Fibroblast of lung (primary cell): ENCODE measurements at regions not wholly inside any gene's neighbourhood (a gene's known extent, or its start where the extent isn't known, plus 50 kb on each side); places are given as distances from the start of the nearest gene placed in this dataset.

ENCODE experiments used
- DNase-seq, 2 donors: peaks; one replicate each; pipeline versions ENCODE4 v3.0.0 to v3.0.0-alpha.2; 2010; ENCODE audit warnings: low read depth in 2 of 2
- H2AFZ ChIP-seq: 2 replicates; pipeline ENCODE4 v1.5.1; 2012; ENCODE audit warnings: low read length, control low read depth, inconsistent platforms
- H3K27ac ChIP-seq: 2 replicates; pipeline ENCODE4 v1.5.1; 2011; ENCODE audit warnings: low read length, control low read depth; ENCODE audit not compliant: insufficient read depth
- H3K27me3 ChIP-seq: 2 replicates; pipeline ENCODE4 v1.5.1; 2011; ENCODE audit warnings: mild to moderate bottlenecking, low read length; ENCODE audit not compliant: control insufficient read depth, insufficient read depth
- H3K36me3 ChIP-seq: 2 replicates; pipeline ENCODE4 v1.5.1; 2011; ENCODE audit warnings: low read length; ENCODE audit not compliant: control insufficient read depth, insufficient read depth
- H3K4me1 ChIP-seq: 2 replicates; pipeline ENCODE4 v1.5.1; 2011; ENCODE audit warnings: low read length; ENCODE audit not compliant: control insufficient read depth, insufficient read depth; ENCODE audit errors: extremely low read depth
- H3K4me2 ChIP-seq: 2 replicates; pipeline ENCODE4 v1.5.1; 2011; ENCODE audit warnings: low read length, control low read depth; ENCODE audit not compliant: insufficient read depth; ENCODE audit errors: extremely low read depth
- H3K4me3 ChIP-seq, 4 experiments: fragments of 200-600 bp in 1 of 4; sonication (generic) in 1 of 4; replicated peaks in 1 of 4; 2 replicates each; pipeline ENCODE4 v1.5.1; 2011 to 2016; ENCODE audit warnings: low read length in 4 of 4, low read depth in 3 of 4, mild to moderate bottlenecking in 3 of 4, control low read depth in 2 of 4, inconsistent platforms in 1 of 4, mixed read lengths in 1 of 4; ENCODE audit not compliant: insufficient read depth in 1 of 4; ENCODE audit errors: control extremely low read depth in 1 of 4
- H3K79me2 ChIP-seq: 2 replicates; pipeline ENCODE4 v1.5.1; 2012; ENCODE audit warnings: mild to moderate bottlenecking, low read length, inconsistent platforms; ENCODE audit not compliant: control insufficient read depth, insufficient read depth
- H3K9ac ChIP-seq: 2 replicates; pipeline ENCODE4 v1.5.1; 2011; ENCODE audit warnings: mild to moderate bottlenecking, low read length, control low read depth; ENCODE audit not compliant: insufficient read depth
- H3K9me3 ChIP-seq: 2 replicates; pipeline ENCODE4 v1.5.1; 2012; ENCODE audit warnings: low read depth, low read length; ENCODE audit not compliant: control insufficient read depth, insufficient read depth
- H4K20me1 ChIP-seq: 2 replicates; pipeline ENCODE4 v1.5.1; 2011; ENCODE audit warnings: low read length; ENCODE audit not compliant: control insufficient read depth, insufficient read depth; ENCODE audit errors: extremely low read depth
- EZH2 ChIP-seq: IDR thresholded peaks from 2 replicates; pipeline ENCODE4 v1.5.1; 2012; ENCODE audit warnings: low read length, control low read depth, mild to moderate bottlenecking; ENCODE audit errors: missing control alignments
- TF ChIP-seq, protein P1 (sequence below), 2 donors: IDR thresholded peaks in 1 of 2; conservative IDR thresholded peaks in 1 of 2; 1 replicate in 1 of 2; 2 replicates in 1 of 2; pipeline ENCODE4 v1.5.1; 2011 to 2012; ENCODE audit warnings: low read length in 2 of 2, control low read depth in 1 of 2, inconsistent platforms in 1 of 2, low read depth in 1 of 2, mild to moderate bottlenecking in 1 of 2

DNA sequence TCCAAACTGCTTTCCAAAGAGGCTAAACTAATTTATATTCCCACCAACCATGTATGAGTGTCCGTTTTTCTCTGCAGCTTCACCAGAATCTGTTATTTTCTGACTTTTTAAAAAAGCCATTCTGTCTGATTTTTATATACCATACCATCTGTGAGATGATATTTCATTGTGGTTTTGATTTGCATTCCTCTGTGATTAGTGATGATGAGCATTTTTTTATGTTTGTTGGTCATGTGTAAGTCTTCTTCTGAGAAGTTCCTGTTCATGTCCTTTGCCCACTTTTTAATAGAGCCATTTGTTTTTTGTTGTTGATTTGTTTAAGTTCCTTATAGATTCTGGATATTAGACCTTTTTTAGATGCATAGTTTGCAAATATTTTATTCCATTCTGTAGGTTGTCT is 179.4 kb upstream of the ALCAM start:
- H3K27me3 ChIP-seq: no peaks in the 10 kb centered on the region
- no peak overlapping the region for H2AFZ ChIP-seq
- H3K4me1 ChIP-seq: no peaks in the 10 kb centered on the region
- no peaks in the 10 kb centered on the region for H3K79me2 ChIP-seq
- no peak overlapping the region for H3K4me3 ChIP-seq
- no peak overlapping the region for H3K4me2 ChIP-seq
- no peaks in the 10 kb centered on the region for H3K36me3 ChIP-seq
- H3K9ac ChIP-seq: no peak overlapping the region
- H3K27ac ChIP-seq: no peak overlapping the region
- no peaks in the 10 kb centered on the region for H4K20me1 ChIP-seq
- no peaks in the 10 kb centered on the region for H3K9me3 ChIP-seq
- DNase-seq: no peak
- TF ChIP-seq, protein P1, sequence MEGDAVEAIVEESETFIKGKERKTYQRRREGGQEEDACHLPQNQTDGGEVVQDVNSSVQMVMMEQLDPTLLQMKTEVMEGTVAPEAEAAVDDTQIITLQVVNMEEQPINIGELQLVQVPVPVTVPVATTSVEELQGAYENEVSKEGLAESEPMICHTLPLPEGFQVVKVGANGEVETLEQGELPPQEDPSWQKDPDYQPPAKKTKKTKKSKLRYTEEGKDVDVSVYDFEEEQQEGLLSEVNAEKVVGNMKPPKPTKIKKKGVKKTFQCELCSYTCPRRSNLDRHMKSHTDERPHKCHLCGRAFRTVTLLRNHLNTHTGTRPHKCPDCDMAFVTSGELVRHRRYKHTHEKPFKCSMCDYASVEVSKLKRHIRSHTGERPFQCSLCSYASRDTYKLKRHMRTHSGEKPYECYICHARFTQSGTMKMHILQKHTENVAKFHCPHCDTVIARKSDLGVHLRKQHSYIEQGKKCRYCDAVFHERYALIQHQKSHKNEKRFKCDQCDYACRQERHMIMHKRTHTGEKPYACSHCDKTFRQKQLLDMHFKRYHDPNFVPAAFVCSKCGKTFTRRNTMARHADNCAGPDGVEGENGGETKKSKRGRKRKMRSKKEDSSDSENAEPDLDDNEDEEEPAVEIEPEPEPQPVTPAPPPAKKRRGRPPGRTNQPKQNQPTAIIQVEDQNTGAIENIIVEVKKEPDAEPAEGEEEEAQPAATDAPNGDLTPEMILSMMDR (conservative IDR thresholded peaks at IDR 0.05 in 1 of 2, IDR thresholded peaks at IDR 0.05 in 1 of 2; ENCODE audit: low read depth in 1 of 2, low read length in 2 of 2): no peak
- no peak for TF ChIP-seq EZH2

DNA sequence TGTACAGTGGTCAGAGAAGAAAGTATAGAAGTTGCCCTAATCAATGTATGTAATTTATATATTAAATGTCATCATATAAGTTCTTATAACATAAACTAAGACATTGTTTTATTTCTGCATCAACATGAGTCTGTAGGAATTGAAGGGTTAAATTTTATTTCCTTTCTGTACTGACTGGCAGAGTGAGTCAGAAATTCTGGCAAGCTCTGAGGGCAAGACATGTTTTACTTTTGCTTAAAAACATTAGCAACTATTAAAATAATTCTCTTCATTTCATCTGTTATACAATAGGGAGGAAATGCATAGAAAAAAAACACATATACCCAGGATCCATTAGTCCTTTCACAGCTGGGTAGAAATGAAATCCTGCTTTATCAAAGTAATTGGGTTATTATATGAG is 171.4 kb upstream of the ALCAM start:
- DNase-seq: peak; percentile 62 to 69
- H3K9ac ChIP-seq: no peak overlapping the region
- no peak overlapping the region for H3K4me3 ChIP-seq
- H3K9me3 ChIP-seq: no peaks in the 10 kb centered on the region
- peak overlapping the region; percentile 58 for H3K4me2 ChIP-seq
- no peak overlapping the region for H2AFZ ChIP-seq
- no peaks in the 10 kb centered on the region for H4K20me1 ChIP-seq
- H3K79me2 ChIP-seq: no peaks in the 10 kb centered on the region
- no peaks in the 10 kb centered on the region for H3K36me3 ChIP-seq
- no peaks in the 10 kb centered on the region for H3K27me3 ChIP-seq
- TF ChIP-seq, protein P1 (conservative IDR thresholded peaks at IDR 0.05 in 1 of 2, IDR thresholded peaks at IDR 0.05 in 1 of 2; ENCODE audit: low read depth in 1 of 2, low read length in 2 of 2): no peak
- TF ChIP-seq EZH2: no peak
- H3K27ac ChIP-seq: no peak overlapping the region
- no peaks in the 10 kb centered on the region for H3K4me1 ChIP-seq

DNA sequence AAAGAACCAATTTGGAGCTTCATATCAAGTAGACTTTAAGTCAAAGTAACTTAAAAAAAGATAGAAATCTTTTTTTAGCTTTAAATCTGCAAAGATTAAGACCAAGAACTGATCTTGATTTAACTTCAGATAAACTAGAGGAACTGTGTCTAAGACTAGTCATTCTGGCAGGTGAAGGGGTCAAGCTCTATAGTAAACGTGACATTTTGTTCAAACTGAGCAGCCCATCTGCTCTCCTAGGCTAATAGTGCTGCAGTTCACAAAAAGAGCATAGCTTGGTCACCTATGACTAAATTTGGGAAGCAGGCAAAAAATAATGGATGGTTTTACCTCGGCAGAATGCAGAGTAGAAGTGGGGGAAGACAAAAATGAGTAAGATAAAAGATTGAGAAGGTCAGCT is 168.8 kb upstream of the ALCAM start:
- DNase-seq: no peak
- Histone ChIP-seq H2AFZ (no peak overlapping the region), H3K9me3 (no peaks in the 10 kb centered on the region), H4K20me1 (no peaks in the 10 kb centered on the region), H3K4me2 (no peak overlapping the region), H3K9ac (no peak overlapping the region), H3K4me1 (no peaks in the 10 kb centered on the region), H3K27ac (no peak overlapping the region), H3K4me3 (no peak overlapping the region), H3K79me2 (no peaks in the 10 kb centered on the region), H3K27me3 (no peaks in the 10 kb centered on the region), H3K36me3 (no peaks in the 10 kb centered on the region)
- TF ChIP-seq, protein P1 (conservative IDR thresholded peaks at IDR 0.05 in 1 of 2, IDR thresholded peaks at IDR 0.05 in 1 of 2; ENCODE audit: low read depth in 1 of 2, low read length in 2 of 2): no peak
- TF ChIP-seq EZH2: no peak
